Activated CD4-positive, alpha-beta T cell treated with anti-CD3 and anti-CD28 coated beads for 24 hours (primary cell): ENCODE measurements at regions not wholly inside any gene's neighbourhood (a gene's known extent, or its start where the extent isn't known, plus 50 kb on each side); places are given as distances from the start of the nearest gene placed in this dataset.

ENCODE experiments used
- DNase-seq, 2 donors: peaks; one replicate each; pipeline ENCODE4 v3.0.0-alpha.2; 2020; ENCODE audit warnings: low read depth in 2 of 2

GRCh38 chr1:114342376-114342775 is 168.6 kb downstream of the TRIM33 start:
- no peak for DNase-seq

- no peak for DNase-seq
Measured at GRCh38 chr1:114341856-114342255, 169.1 kb downstream of the TRIM33 start.

GRCh38 chr1:114341299-114341698 is 169.7 kb downstream of the TRIM33 start:
- DNase-seq: no peak

GRCh38 chr1:114340892-114341291 is 170.1 kb downstream of the TRIM33 start:
- no peak for DNase-seq

GRCh38 chr1:114339379-114339778 is 171.6 kb downstream of the TRIM33 start:
- no peak for DNase-seq

GRCh38 chr1:114338191-114338890 is 172.7 kb downstream of the TRIM33 start:
- no peak for DNase-seq

GRCh38 chr1:114337417-114337816 is 173.6 kb downstream of the TRIM33 start:
- no peak for DNase-seq

- no peak for DNase-seq
Measured at GRCh38 chr1:114336360-114336759, 174.6 kb downstream of the TRIM33 start.

GRCh38 chr1:114335273-114335672 is 175.7 kb downstream of the TRIM33 start:
- DNase-seq: no peak

- DNase-seq: no peak
Measured at GRCh38 chr1:114334297-114334696, 176.7 kb downstream of the TRIM33 start.

GRCh38 chr1:114333690-114334089 is 177.3 kb downstream of the TRIM33 start:
- no peak for DNase-seq

GRCh38 chr1:114331936-114332335 is 178.3 kb upstream of the SYT6 start:
- no peak for DNase-seq

GRCh38 chr1:114330451-114330983 is 176.8 kb upstream of the SYT6 start:
- DNase-seq: no peak

GRCh38 chr1:114328361-114328904 is 174.8 kb upstream of the SYT6 start:
- no peak for DNase-seq

- no peak for DNase-seq
Measured at GRCh38 chr1:114324662-114324965, 170.9 kb upstream of the SYT6 start.

- no peak for DNase-seq
Measured at GRCh38 chr1:114323959-114324661, 170.4 kb upstream of the SYT6 start.

GRCh38 chr1:114322734-114323133 is 169.1 kb upstream of the SYT6 start:
- no peak for DNase-seq

- DNase-seq: no peak
Measured at GRCh38 chr1:114322207-114322606, 168.5 kb upstream of the SYT6 start.

GRCh38 chr1:114320586-114320985 is 166.9 kb upstream of the SYT6 start:
- no peak for DNase-seq

GRCh38 chr1:114319418-114319817 is 165.7 kb upstream of the SYT6 start:
- DNase-seq: no peak

GRCh38 chr1:114318961-114319360 is 165.3 kb upstream of the SYT6 start:
- no peak for DNase-seq

- no peak for DNase-seq
Measured at GRCh38 chr1:114316204-114316603, 162.5 kb upstream of the SYT6 start.

- DNase-seq: no peak
Measured at GRCh38 chr1:114315631-114316030, 162.0 kb upstream of the SYT6 start.
